Adrenal gland (tissue), 5 donors: ENCODE measurements at regions not wholly inside any gene's neighbourhood (a gene's known extent, or its start where the extent isn't known, plus 50 kb on each side); places are given as distances from the start of the nearest gene placed in this dataset.

Experiments
- CTCF ChIP-seq, 6 experiments: fragments of 450-650 bp in 4 of 6; fragments of 200-600 bp in 2 of 6; sonication (generic) in 1 of 6; IDR thresholded peaks; 1 replicate in 5 of 6; 2 replicates in 1 of 6; pipeline versions ENCODE4 v1.5.1 to v1.8.0; 2016 to 2021; ENCODE audit warnings: antibody characterized with exemption in 6 of 6, mild to moderate bottlenecking in 2 of 6, moderate library complexity in 1 of 6
- POLR2A ChIP-seq, 2 donors: fragments of 450-650 bp; IDR thresholded peaks; one replicate each; pipeline ENCODE4 v1.6.1; 2017; ENCODE audit warnings: antibody characterized with exemption in 2 of 2, mild to moderate bottlenecking in 2 of 2, moderate library complexity in 1 of 2
- donor health status: DM: no; HTN: no; CAD: no.

GRCh38 chr11:70572974-70573260, 174.6 kb downstream of the CTTN start:
- TF ChIP-seq POLR2A (IDR thresholded peaks at IDR 0.05) (no peak), CTCF (IDR thresholded peaks at IDR 0.05) (no peak)
